CD14-positive monocyte (primary cell): ENCODE measurements at regions not wholly inside any gene's neighbourhood (a gene's known extent, or its start where the extent isn't known, plus 50 kb on each side); places are given as distances from the start of the nearest gene placed in this dataset.

Source experiments
- DNase-seq, 3 donors: peaks; one replicate each; pipeline ENCODE4 v3.0.0-alpha.2; 2011 to 2022
- H2AFZ ChIP-seq: 2 replicates; pipeline ENCODE4 v1.6.0; 2012; ENCODE audit warnings: mild to moderate bottlenecking, low read depth, low read length, inconsistent platforms; ENCODE audit not compliant: insufficient read depth, poor library complexity, severe bottlenecking
- H3K27ac ChIP-seq, 2 donors: 1 replicate in 1 of 2; 2 replicates in 1 of 2; pipeline ENCODE4 v1.5.1; 2012 to 2013; ENCODE audit warnings: low read length in 2 of 2, control low read depth in 1 of 2, inconsistent platforms in 1 of 2, low read depth in 1 of 2, mild to moderate bottlenecking in 1 of 2
- H3K27me3 ChIP-seq, 2 donors: one replicate each; pipeline versions ENCODE4 v1.6.0 to v1.6.1; 2011 to 2013; ENCODE audit warnings: low read length in 2 of 2; ENCODE audit not compliant: control insufficient read depth in 2 of 2, insufficient read depth in 2 of 2
- H3K36me3 ChIP-seq, 2 donors: replicated peaks in 1 of 2; 1 replicate in 1 of 2; 2 replicates in 1 of 2; pipeline versions ENCODE4 v1.5.1 to v1.6.1; 2012 to 2013; ENCODE audit warnings: low read length in 2 of 2, control low read depth in 1 of 2, inconsistent platforms in 1 of 2, mild to moderate bottlenecking in 1 of 2; ENCODE audit not compliant: insufficient read depth in 2 of 2, control insufficient read depth in 1 of 2
- H3K4me1 ChIP-seq, 2 donors: 1 replicate in 1 of 2; 2 replicates in 1 of 2; pipeline versions ENCODE4 v1.5.1 to v1.6.1; 2012 to 2013; ENCODE audit warnings: low read length in 2 of 2, control low read depth in 1 of 2, inconsistent platforms in 1 of 2, mild to moderate bottlenecking in 1 of 2, moderate library complexity in 1 of 2; ENCODE audit not compliant: insufficient read depth in 2 of 2, control insufficient read depth in 1 of 2
- H3K4me2 ChIP-seq: replicated peaks from 2 replicates; pipeline ENCODE3; 2012; ENCODE audit warnings: low read length, moderate library complexity, mild to moderate bottlenecking; ENCODE audit not compliant: poor library complexity, severe bottlenecking; ENCODE audit errors: extremely low read depth
- H3K4me3 ChIP-seq, 3 experiments: fragments of 200-600 bp in 1 of 3; sonication (generic) in 1 of 3; replicated peaks in 1 of 3; 1 replicate in 2 of 3; 2 replicates in 1 of 3; pipeline ENCODE4 v1.5.1; 2011 to 2013; ENCODE audit warnings: low read length in 3 of 3, mild to moderate bottlenecking in 3 of 3, control low read depth in 2 of 3, low read depth in 2 of 3, inconsistent platforms in 1 of 3, moderate library complexity in 1 of 3
- H3K79me2 ChIP-seq: 2 replicates; pipeline ENCODE4 v1.6.0; 2012; ENCODE audit warnings: mild to moderate bottlenecking, control low read depth, inconsistent platforms, low read length, moderate library complexity; ENCODE audit not compliant: insufficient read depth
- H3K9ac ChIP-seq: 2 replicates; pipeline ENCODE4 v1.6.0; 2017; ENCODE audit warnings: low read length, mild to moderate bottlenecking; ENCODE audit not compliant: insufficient read depth, poor library complexity, severe bottlenecking
- H3K9me3 ChIP-seq, 2 donors: replicated peaks in 1 of 2; 1 replicate in 1 of 2; 2 replicates in 1 of 2; pipeline versions ENCODE4 v1.5.1 to v1.6.1; 2012 to 2013; ENCODE audit warnings: low read length in 2 of 2, control low read depth in 1 of 2; ENCODE audit not compliant: control insufficient read depth in 1 of 2, insufficient read depth in 1 of 2
- H4K20me1 ChIP-seq: 2 replicates; pipeline ENCODE4 v1.6.0; 2012; ENCODE audit warnings: mild to moderate bottlenecking, low read length, control low read depth, moderate library complexity; ENCODE audit not compliant: insufficient read depth
- H3K27ac Mint-ChIP-seq, 7 donors: one replicate each; pipeline ENCODE4 v1.8.0; 2020; ENCODE audit warnings: mild to moderate bottlenecking in 7 of 7, mixed read lengths in 7 of 7, moderate library complexity in 6 of 7, inconsistent platforms in 2 of 7
- H3K27me3 Mint-ChIP-seq, 3 donors: one replicate each; pipeline ENCODE4 v1.8.0; 2021 to 2022; ENCODE audit warnings: low read depth in 3 of 3, mild to moderate bottlenecking in 3 of 3, mixed read lengths in 3 of 3, moderate library complexity in 3 of 3, inconsistent platforms in 1 of 3
- H3K36me3 Mint-ChIP-seq, 2 donors: one replicate each; pipeline ENCODE4 v1.8.0; 2020; ENCODE audit warnings: mixed read lengths in 2 of 2, inconsistent platforms in 1 of 2, mild to moderate bottlenecking in 1 of 2
- H3K4me1 Mint-ChIP-seq: one replicate; pipeline ENCODE4 v1.8.0; 2020; ENCODE audit warnings: mild to moderate bottlenecking, mixed read lengths
- H3K4me3 Mint-ChIP-seq, 2 donors: one replicate each; pipeline ENCODE4 v1.8.0; 2020; ENCODE audit warnings: mild to moderate bottlenecking in 2 of 2, mixed read lengths in 2 of 2, moderate library complexity in 1 of 2
- H3K9me3 Mint-ChIP-seq, 7 donors: one replicate each; pipeline ENCODE4 v1.8.0; 2020 to 2022; ENCODE audit warnings: mixed read lengths in 7 of 7, mild to moderate bottlenecking in 6 of 7, moderate library complexity in 6 of 7, inconsistent platforms in 2 of 7
- CTCF ChIP-seq: fragments of 200-600 bp; IDR thresholded peaks from one replicate; pipeline ENCODE4 v1.8.0; 2022; ENCODE audit warnings: antibody characterized with exemption, mild to moderate bottlenecking
- WGBS: methylation state at CpG from one replicate; pipeline ENCODE4 v1.1.5; 2013; ENCODE audit warnings: missing lambda C conversion rate; ENCODE audit not compliant: insufficient coverage; 5-methylcytosine and 5-hydroxymethylcytosine counted together
- intact Hi-C, 2 donors: fragments of 100-400 bp; cut with micrococcal nuclease; formaldehyde crosslinking; loops; one replicate each; pipeline versions ENCODE4 v1.15.0 to v1.15.1; 2023

GRCh38 chr10:78906734-78907390 lies 161.9 kb upstream of the ZMIZ1 start:
- H3K27me3 Mint-ChIP-seq = peaks cover 0 to 3% (median 0%) of the 10 kb centered on the region in 3 donors

GRCh38 chr10:78907551-78908211 lies 161.1 kb upstream of the ZMIZ1 start:
- no peaks in the 10 kb centered on the region for H3K9me3 ChIP-seq
- no peaks in the 10 kb centered on the region for H3K36me3 Mint-ChIP-seq
- no peaks in the 10 kb centered on the region for H3K79me2 ChIP-seq
- no peak for DNase-seq
- no peak overlapping the region for H3K27ac Mint-ChIP-seq
- H3K9ac ChIP-seq = no peak overlapping the region
- H3K4me1 Mint-ChIP-seq = no peaks in the 10 kb centered on the region
- H2AFZ ChIP-seq = no peak overlapping the region
- H3K27me3 Mint-ChIP-seq = peaks cover 0 to 3% (median 0%) of the 10 kb centered on the region in 3 donors
- H3K9me3 Mint-ChIP-seq = no peaks in the 10 kb centered on the region
- no peaks in the 10 kb centered on the region for H3K36me3 ChIP-seq
- H3K4me3 ChIP-seq = no peak overlapping the region
- intact Hi-C loops = no loop called here
- no peak overlapping the region for H3K4me3 Mint-ChIP-seq
- no peak overlapping the region for H3K27ac ChIP-seq
- TF ChIP-seq CTCF = no peak
- no peaks in the 10 kb centered on the region for H3K4me1 ChIP-seq
- 95% methylated on average over 9 of the region's 11 CpGs for WGBS
- no peak overlapping the region for H3K4me2 ChIP-seq
- no peaks in the 10 kb centered on the region for H4K20me1 ChIP-seq
- H3K27me3 ChIP-seq = no peaks in the 10 kb centered on the region

More at GRCh38 chr10:78906734-78907390, 161.9 kb upstream of the ZMIZ1 start:
- H3K4me2 ChIP-seq = no peak overlapping the region
- no peaks in the 10 kb centered on the region for H3K27me3 ChIP-seq
- H3K36me3 ChIP-seq = no peaks in the 10 kb centered on the region
- Mint-ChIP-seq H3K9me3 (no peaks in the 10 kb centered on the region), H3K4me3 (no peak overlapping the region), H3K4me1 (no peaks in the 10 kb centered on the region), H3K36me3 (no peaks in the 10 kb centered on the region), H3K27ac (no peak overlapping the region)
- WGBS = 88% methylated on average over 2 of the region's 3 CpGs
- no peaks in the 10 kb centered on the region for H3K9me3 ChIP-seq
- no peak for TF ChIP-seq CTCF
- no peaks in the 10 kb centered on the region for H4K20me1 ChIP-seq
- H3K4me1 ChIP-seq = no peaks in the 10 kb centered on the region
- no peak for DNase-seq
- intact Hi-C loops = no loop called here
- no peak overlapping the region for H2AFZ ChIP-seq
- no peak overlapping the region for H3K27ac ChIP-seq
- H3K4me3 ChIP-seq = no peak overlapping the region
- no peaks in the 10 kb centered on the region for H3K79me2 ChIP-seq
- H3K9ac ChIP-seq = no peak overlapping the region
